ENCODE measurements at regions not wholly inside any gene's neighbourhood (a gene's known extent, or its start where the extent isn't known, plus 50 kb on each side); places are given as distances from the start of the nearest gene placed in this dataset.

DNA sequence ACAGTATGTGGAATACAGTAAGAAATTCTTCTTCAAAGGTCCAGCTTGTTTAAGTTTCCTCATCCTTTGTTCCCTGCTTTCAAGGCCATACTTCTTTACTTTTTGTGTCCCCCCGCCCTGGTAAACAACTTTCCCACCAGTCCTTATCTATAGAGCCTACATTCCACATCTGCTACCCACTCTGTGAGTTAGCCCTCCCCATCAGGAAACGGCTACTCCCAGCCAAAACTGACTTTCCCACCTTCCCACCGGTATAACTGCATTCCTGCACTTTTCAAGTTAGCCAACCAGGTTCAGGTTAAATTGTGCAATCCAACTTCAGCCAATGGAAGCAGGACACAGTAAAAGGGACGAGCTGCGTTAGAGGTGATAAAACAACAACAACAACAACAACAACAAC, 186.9 kb downstream of the DDX3Y start:
- H3K27me3 Mint-ChIP-seq = no peaks in the 10 kb centered on the region
- H3K4me3 Mint-ChIP-seq = no peak overlapping the region
- H3K9me3 Mint-ChIP-seq = peaks cover 10% of the 10 kb centered on the region
- no peaks in the 10 kb centered on the region for H3K4me1 Mint-ChIP-seq (ENCODE audit: low read depth)
- intact Hi-C loops (cut with micrococcal nuclease) = no loop called here
- no peaks in the 10 kb centered on the region for H3K36me3 Mint-ChIP-seq (ENCODE audit: low read depth)
- no peak overlapping the region for H3K27ac Mint-ChIP-seq

DNA sequence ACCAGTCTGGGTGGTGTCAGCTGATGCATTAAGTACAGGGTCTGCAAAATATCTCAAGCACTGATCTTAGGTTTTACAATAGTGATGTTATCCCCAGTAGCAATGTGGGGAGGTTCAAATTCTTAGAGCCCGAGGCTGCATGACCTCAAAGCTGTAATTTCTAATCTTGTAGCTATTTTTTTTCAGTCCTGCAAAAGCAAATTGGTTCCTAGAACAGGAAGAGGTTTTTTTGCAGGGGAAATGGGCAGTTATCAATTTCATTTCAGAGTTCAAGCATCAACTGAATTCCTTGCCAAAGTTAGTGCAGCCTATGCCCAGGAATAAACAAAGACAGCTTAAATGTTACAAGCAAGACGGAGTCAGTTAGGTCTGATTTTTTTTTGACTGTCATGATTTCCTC, 188.3 kb downstream of the DDX3Y start:
- Mint-ChIP-seq H3K36me3 (ENCODE audit: low read depth) (no peaks in the 10 kb centered on the region), H3K27me3 (no peaks in the 10 kb centered on the region), H3K4me1 (ENCODE audit: low read depth) (no peaks in the 10 kb centered on the region), H3K4me3 (no peak overlapping the region), H3K27ac (no peak overlapping the region), H3K9me3 (peaks cover 10% of the 10 kb centered on the region)
- intact Hi-C loops (cut with micrococcal nuclease) = no loop called here

DNA sequence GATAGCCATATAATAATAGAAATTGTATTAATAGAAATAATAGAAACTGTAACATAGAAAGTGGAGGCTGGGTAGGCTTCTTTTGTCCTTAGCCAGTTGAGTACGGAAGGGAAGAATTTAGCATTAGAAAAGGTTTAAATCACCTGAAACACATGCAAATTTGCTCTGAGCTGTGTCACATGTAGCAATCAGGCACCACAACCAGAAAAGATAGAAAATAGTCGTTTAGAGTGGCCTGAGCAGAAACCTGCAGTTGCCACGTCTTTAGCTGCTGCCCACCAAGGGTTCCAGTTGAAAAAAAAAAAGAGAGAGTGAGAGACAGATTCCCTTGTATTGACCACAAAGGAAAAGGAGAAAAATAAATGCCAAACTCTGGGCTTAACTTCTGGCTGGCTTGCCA, 188.8 kb downstream of the DDX3Y start:
- no peaks in the 10 kb centered on the region for H3K4me1 Mint-ChIP-seq (ENCODE audit: low read depth)
- H3K27me3 Mint-ChIP-seq = no peaks in the 10 kb centered on the region
- no peak overlapping the region for H3K27ac Mint-ChIP-seq
- H3K36me3 Mint-ChIP-seq (ENCODE audit: low read depth) = no peaks in the 10 kb centered on the region
- peaks cover 14% of the 10 kb centered on the region for H3K9me3 Mint-ChIP-seq
- no peak overlapping the region for H3K4me3 Mint-ChIP-seq
- intact Hi-C loops (cut with micrococcal nuclease) = no loop called here

DNA sequence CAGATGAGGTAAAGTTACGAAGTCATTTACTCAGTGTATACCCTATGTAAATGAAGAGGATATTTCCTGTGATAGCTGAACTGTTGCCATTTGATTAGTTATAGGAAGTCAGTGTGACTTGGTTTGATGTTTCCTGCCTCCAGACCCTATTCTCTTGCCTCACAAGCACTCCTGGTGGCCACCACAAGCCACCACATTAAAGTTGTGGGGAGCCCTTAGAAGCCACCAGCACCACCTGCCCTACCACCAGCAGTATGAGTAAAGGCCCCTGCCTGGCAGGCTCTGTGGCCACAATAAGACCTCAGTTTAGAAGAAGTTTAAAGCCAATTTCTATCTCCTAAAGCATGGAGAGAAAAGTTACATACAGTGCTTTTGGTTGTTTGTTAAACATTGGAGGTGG, 189.7 kb downstream of the DDX3Y start:
- Mint-ChIP-seq H3K4me1 (ENCODE audit: low read depth) (no peaks in the 10 kb centered on the region), H3K27ac (no peak overlapping the region)

DNA sequence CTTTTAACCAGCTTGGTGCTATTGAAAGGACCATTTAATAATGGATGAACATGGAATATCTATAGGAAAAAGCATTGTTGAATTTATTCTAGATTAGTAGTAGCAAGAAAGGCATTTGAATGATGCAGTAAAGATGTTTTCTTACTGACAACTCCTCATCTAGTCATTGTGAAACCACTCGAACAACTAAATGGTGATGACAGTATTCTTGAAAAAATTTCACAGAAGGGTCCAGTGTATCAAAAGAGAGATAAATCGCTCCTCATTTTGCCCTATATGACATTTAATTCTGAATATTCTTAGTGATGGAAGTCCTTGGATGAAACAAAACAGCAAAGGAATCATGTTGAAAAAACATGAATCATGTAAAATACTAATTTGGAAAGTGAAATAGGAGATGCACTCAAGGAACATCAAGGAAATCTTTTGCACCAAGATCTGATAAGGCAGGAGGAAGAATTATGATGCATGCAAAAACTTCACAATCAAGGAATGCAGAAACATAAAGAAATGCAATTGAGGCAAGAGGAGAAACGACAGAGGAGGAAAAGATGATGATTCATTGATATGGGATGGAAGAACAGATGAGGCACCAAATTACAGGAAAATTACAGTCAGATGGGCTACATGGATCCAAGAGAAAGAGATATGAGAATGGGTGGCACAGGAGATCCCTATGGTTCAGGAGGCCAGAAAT, 190.4 kb downstream of the DDX3Y start:
- no peaks in the 10 kb centered on the region for H3K36me3 Mint-ChIP-seq (ENCODE audit: low read depth)
- intact Hi-C loops (cut with micrococcal nuclease) = no loop called here
- no peaks in the 10 kb centered on the region for H3K4me1 Mint-ChIP-seq (ENCODE audit: low read depth)
- H3K4me3 Mint-ChIP-seq = no peak overlapping the region
- H3K27ac Mint-ChIP-seq = no peak overlapping the region
- no peaks in the 10 kb centered on the region for H3K27me3 Mint-ChIP-seq
- peaks cover 20% of the 10 kb centered on the region for H3K9me3 Mint-ChIP-seq

More for the DNA sequence above, 189.7 kb downstream of the DDX3Y start:
- no peaks in the 10 kb centered on the region for H3K36me3 Mint-ChIP-seq (ENCODE audit: low read depth)
- H3K9me3 Mint-ChIP-seq = peaks cover 20% of the 10 kb centered on the region
- intact Hi-C loops (cut with micrococcal nuclease) = no loop called here
- no peak overlapping the region for H3K4me3 Mint-ChIP-seq
- H3K27me3 Mint-ChIP-seq = no peaks in the 10 kb centered on the region

DNA sequence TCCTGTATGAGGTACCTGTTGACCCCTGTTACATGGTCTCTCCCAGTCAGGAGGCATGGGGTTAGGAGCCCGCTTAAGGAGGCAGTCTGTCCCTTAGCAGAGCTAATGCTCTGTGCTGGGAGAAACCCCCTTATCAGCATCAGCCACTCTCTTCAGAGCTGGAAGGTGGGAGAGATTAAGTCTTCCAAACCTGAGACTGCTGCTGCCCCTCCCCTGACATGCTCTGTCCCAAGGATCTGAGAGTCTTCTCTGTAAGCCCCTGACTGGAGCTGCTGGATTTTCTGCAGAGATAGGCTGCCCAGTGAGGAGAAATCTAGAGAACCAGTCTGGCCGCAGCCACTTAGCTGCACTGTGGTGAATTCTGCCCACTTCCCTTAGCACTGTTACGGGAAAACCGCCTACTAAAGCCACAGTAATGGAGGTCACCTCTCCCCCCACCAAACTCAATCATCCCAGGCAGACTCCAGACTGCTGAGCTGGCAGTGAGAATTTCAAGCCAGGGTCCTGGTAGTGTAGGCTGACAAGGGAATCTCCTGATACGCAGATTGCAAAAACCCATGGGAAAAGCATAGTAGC, 222.3 kb downstream of the DDX3Y start:
- Mint-ChIP-seq H3K27me3 (no peaks in the 10 kb centered on the region), H3K27ac (no peak overlapping the region), H3K4me1 (ENCODE audit: low read depth) (no peaks in the 10 kb centered on the region), H3K9me3 (no peaks in the 10 kb centered on the region), H3K4me3 (no peak overlapping the region), H3K36me3 (ENCODE audit: low read depth) (no peaks in the 10 kb centered on the region)
- intact Hi-C loops (cut with micrococcal nuclease) = no loop called here

DNA sequence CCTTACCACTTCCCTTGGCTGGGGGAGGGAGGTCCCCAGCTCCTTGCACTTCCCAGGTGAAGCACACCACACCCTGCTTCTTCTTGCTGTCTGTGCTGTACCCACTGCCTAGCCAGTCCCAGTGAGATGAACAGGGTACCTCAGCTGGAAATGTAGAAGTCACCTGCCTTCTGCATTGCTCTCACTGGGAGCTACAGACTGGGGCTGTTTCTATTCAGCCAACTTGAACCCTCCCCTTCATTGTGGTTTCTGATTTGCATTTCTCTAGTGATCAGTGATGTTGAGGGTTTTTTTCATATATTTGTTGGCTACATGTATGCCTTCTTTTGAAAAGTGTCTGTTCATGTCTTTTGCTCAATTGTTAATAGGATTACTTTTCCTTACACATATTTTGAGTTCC, 222.8 kb downstream of the DDX3Y start:
- no peaks in the 10 kb centered on the region for H3K36me3 Mint-ChIP-seq (ENCODE audit: low read depth)
- no peak overlapping the region for H3K4me3 Mint-ChIP-seq
- intact Hi-C loops (cut with micrococcal nuclease) = no loop called here
- no peaks in the 10 kb centered on the region for H3K27me3 Mint-ChIP-seq
- H3K4me1 Mint-ChIP-seq (ENCODE audit: low read depth) = no peaks in the 10 kb centered on the region
- H3K27ac Mint-ChIP-seq = no peak overlapping the region
- no peaks in the 10 kb centered on the region for H3K9me3 Mint-ChIP-seq

DNA sequence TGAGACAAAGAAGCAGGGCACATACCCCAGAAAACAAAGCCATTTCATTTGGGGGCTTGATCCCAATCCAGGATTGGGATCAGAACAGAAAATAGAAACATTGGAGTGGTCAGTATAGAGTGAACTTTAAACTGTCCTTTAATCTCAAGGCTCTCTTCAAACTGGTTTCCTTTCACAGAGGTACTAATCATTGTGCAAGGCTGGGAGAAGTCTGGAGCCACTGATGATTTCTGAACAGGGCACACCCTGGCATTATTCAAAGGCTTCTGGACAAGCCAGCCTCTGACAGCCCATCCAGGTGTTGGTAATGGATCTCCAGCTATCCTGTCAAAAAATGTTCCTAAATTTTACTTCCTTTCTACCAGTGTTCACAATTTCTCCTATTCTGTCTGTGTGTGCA, 244.5 kb downstream of the DDX3Y start:
- H3K27me3 Mint-ChIP-seq = no peaks in the 10 kb centered on the region
- no peak overlapping the region for H3K27ac Mint-ChIP-seq
- no peaks in the 10 kb centered on the region for H3K4me1 Mint-ChIP-seq (ENCODE audit: low read depth)
- H3K4me3 Mint-ChIP-seq = peak overlapping the region; percentile 20
- intact Hi-C loops (cut with micrococcal nuclease) = no loop called here
- H3K9me3 Mint-ChIP-seq = no peaks in the 10 kb centered on the region
- no peaks in the 10 kb centered on the region for H3K36me3 Mint-ChIP-seq (ENCODE audit: low read depth)

DNA sequence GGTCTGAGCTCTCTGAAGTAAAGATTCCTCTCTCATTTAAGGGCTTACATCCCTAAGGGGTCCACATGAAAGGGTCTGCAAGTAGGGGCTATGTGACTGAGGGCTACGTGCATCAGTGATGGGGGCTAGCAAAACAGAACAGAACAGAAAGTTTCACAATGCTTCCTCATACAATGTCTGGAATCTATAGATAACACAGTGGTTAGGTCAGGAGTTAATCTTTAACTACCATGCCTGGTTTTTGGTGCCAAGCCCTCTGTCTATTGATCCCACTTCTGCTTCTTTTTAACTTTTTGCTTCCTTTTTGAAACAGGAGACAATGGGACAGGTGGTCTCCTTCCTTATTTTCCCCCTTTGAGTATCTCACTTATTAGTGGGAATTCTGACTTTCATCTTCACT, 263.0 kb downstream of the DDX3Y start:
- H3K4me3 Mint-ChIP-seq = no peak overlapping the region
- H3K27me3 Mint-ChIP-seq = peaks cover 2% of the 10 kb centered on the region
- no peak overlapping the region for H3K27ac Mint-ChIP-seq
- H3K4me1 Mint-ChIP-seq (ENCODE audit: low read depth) = no peaks in the 10 kb centered on the region
- H3K36me3 Mint-ChIP-seq (ENCODE audit: low read depth) = no peaks in the 10 kb centered on the region
- intact Hi-C loops (cut with micrococcal nuclease) = no loop called here
- peaks cover 28% of the 10 kb centered on the region for H3K9me3 Mint-ChIP-seq

DNA sequence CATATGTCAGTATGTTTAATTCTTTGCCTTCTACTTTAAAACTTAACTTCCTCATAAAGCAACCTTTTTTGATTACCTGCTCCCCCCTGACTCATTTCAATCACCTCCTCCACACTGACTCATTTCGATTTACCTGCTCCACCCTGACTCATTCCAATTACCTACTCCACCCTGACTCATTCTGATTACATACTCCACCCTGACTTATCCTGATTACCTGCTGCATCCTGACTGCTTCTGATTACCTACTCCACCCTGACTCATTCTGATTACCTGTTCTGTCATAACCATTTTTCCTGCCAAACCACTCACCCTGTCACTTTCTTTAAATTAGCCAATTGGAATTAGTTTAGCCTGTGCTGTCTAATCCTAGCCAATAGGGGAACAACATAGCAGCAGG, 263.6 kb downstream of the DDX3Y start:
- intact Hi-C loops (cut with micrococcal nuclease) = no loop called here
- Mint-ChIP-seq H3K27me3 (peaks cover 2% of the 10 kb centered on the region), H3K9me3 (peaks cover 22% of the 10 kb centered on the region), H3K27ac (no peak overlapping the region), H3K4me3 (no peak overlapping the region), H3K36me3 (ENCODE audit: low read depth) (no peaks in the 10 kb centered on the region), H3K4me1 (ENCODE audit: low read depth) (no peaks in the 10 kb centered on the region)

Measured in dendritic cell treated with granulocyte-macrophage colony-stimulating factor and Interleukin-4, amounts not matched to agents 40 ng/mL and 50 ng/mL, for 4 days (primary cell).